HG03135 (cell line): ENCODE measurements at regions not wholly inside any gene's neighbourhood (a gene's known extent, or its start where the extent isn't known, plus 50 kb on each side); places are given as distances from the start of the nearest gene placed in this dataset.
"Not testable (repeated sequence)": the region's sequence is repeated elsewhere in the genome, so short reads cannot be mapped to it uniquely, and the experiment has no call there.

Source experiments
- ATAC-seq: cut with Tn5 transposase; IDR thresholded peaks from one replicate; pipeline ENCODE4 v1.9.1; 2021; ENCODE audit warnings: mild to moderate bottlenecking, moderate library complexity; ENCODE audit not compliant: unreplicated experiment

- not testable (repeated sequence) for ATAC-seq
Observed at GRCh38 chr1:166690596-166690995, 148.7 kb upstream of the POGK start.

- ATAC-seq = no peak
Observed at GRCh38 chr1:166691476-166691875, 147.8 kb upstream of the POGK start.

GRCh38 chr1:166692346-166692745 lies 146.9 kb upstream of the POGK start:
- no peak for ATAC-seq

GRCh38 chr1:166693158-166693557 lies 146.1 kb upstream of the POGK start:
- ATAC-seq = no peak

- no peak for ATAC-seq
Observed at GRCh38 chr1:166693673-166694297, 145.5 kb upstream of the POGK start.

GRCh38 chr1:166695115-166695514 lies 144.2 kb upstream of the POGK start:
- ATAC-seq = no peak

- ATAC-seq = not testable (repeated sequence)
Observed at GRCh38 chr1:166695834-166696233, 143.4 kb upstream of the POGK start.

GRCh38 chr1:166698771-166699170 lies 140.5 kb upstream of the POGK start:
- no peak for ATAC-seq

- no peak for ATAC-seq
Observed at GRCh38 chr1:166699613-166700012, 139.7 kb upstream of the POGK start.

GRCh38 chr1:166700696-166701095 lies 138.6 kb upstream of the POGK start:
- no peak for ATAC-seq

GRCh38 chr1:166701603-166702100 lies 137.6 kb upstream of the POGK start:
- no peak for ATAC-seq

GRCh38 chr1:166703141-166703540 lies 136.1 kb upstream of the POGK start:
- no peak for ATAC-seq

GRCh38 chr1:166703726-166704462 lies 135.4 kb upstream of the POGK start:
- ATAC-seq = no peak

GRCh38 chr1:166705376-166706289 lies 133.6 kb upstream of the POGK start:
- ATAC-seq = no peak

- no peak for ATAC-seq
Observed at GRCh38 chr1:166716620-166717019, 122.7 kb upstream of the POGK start.

- no peak for ATAC-seq
Observed at GRCh38 chr1:166721145-166721544, 118.1 kb upstream of the POGK start.

- no peak for ATAC-seq
Observed at GRCh38 chr1:166730299-166730888, 108.9 kb upstream of the POGK start.

GRCh38 chr1:166738140-166738539 lies 101.1 kb upstream of the POGK start:
- no peak for ATAC-seq

- ATAC-seq = no peak
Observed at GRCh38 chr1:166738873-166739272, 100.4 kb upstream of the POGK start.

- no peak for ATAC-seq
Observed at GRCh38 chr1:166740668-166741276, 98.5 kb upstream of the POGK start.

- no peak for ATAC-seq
Observed at GRCh38 chr1:166763318-166763717, 76.0 kb upstream of the POGK start.
